HepG2 (cell line): ENCODE measurements at regions not wholly inside any gene's neighbourhood (a gene's known extent, or its start where the extent isn't known, plus 50 kb on each side); places are given as distances from the start of the nearest gene placed in this dataset.

Experiments used
- ATAC-seq: fragments of 200-7000 bp; cut with Tn5 transposase; 3 replicates; pipeline ENCODE4 v1.9.1; 2020; ENCODE audit warnings: mild to moderate bottlenecking, moderate library complexity
- BruUV-seq: library from RNA; stranded (reverse); fragments of 400-500 nt; replicated peaks from 2 replicates; lab custom pipeline; 2021; lab: Mats Ljungman, UMichigan
- CTCF ChIA-PET: fragments of 300-600 bp; formaldehyde crosslinking; extraction: SDS; loops from one replicate; lab custom pipeline; 2021; ENCODE audit warnings: low total read pairs, inconsistent platforms, low intra/inter-chr PET ratio; lab: Yijun Ruan, JAX
- POLR2A ChIA-PET: fragments of 350-600 bp; sonication (Branson Sonifier 250); formaldehyde crosslinking; loops from one replicate; lab custom pipeline; 2020; ENCODE audit warnings: antibody characterized with exemption, inconsistent platforms; lab: Yijun Ruan, JAX
- DNase-seq: peaks from one replicate; pipeline ENCODE4 v3.0.0-alpha.2; 2015; ENCODE audit warnings: low spot score
- FAIRE-seq: peaks from 3 replicates; lab custom pipeline; 2011; peaks lifted over from hg19 to GRCh38; lab: Jason Lieb, UNC
- H2AFZ ChIP-seq: one replicate; pipeline ENCODE4 v1.6.1; 2011; ENCODE audit warnings: low read length, inconsistent platforms
- H3K27ac ChIP-seq: fragments of 300-600 bp; 3 replicates; pipeline ENCODE4 v1.8.0; 2011; ENCODE audit warnings: mixed run types, mild to moderate bottlenecking, mixed read lengths, low read length, inconsistent platforms; ENCODE audit not compliant: insufficient read depth; ENCODE audit errors: extremely low read length
- H3K27me3 ChIP-seq, 2 experiments: fragments of 200-600 bp in 1 of 2; 2 replicates in 1 of 2; 3 replicates in 1 of 2; pipeline versions ENCODE4 v1.6.0 to v1.8.0; 2011; ENCODE audit warnings: low read length in 2 of 2, mild to moderate bottlenecking in 2 of 2, moderate library complexity in 2 of 2, inconsistent platforms in 1 of 2; ENCODE audit not compliant: insufficient read depth in 2 of 2, control insufficient read depth in 1 of 2
- H3K36me3 ChIP-seq, 2 experiments: fragments of 200-600 bp in 1 of 2; replicated peaks in 1 of 2; 2 replicates in 1 of 2; 3 replicates in 1 of 2; pipeline versions ENCODE4 v1.5.1 to v1.8.0; 2011; ENCODE audit warnings: low read length in 2 of 2, inconsistent platforms in 1 of 2; ENCODE audit not compliant: insufficient read depth in 2 of 2, control insufficient read depth in 1 of 2
- H3K4me1 ChIP-seq: 2 replicates; pipeline ENCODE4 v1.5.1; 2012; ENCODE audit warnings: low read length, inconsistent platforms; ENCODE audit not compliant: insufficient read depth
- H3K4me2 ChIP-seq: 2 replicates; pipeline ENCODE4 v1.6.0; 2011; ENCODE audit warnings: low read depth, low read length, inconsistent platforms
- H3K4me3 ChIP-seq, 3 experiments: fragments of 200-600 bp in 1 of 3; sonication (generic), shearing (Covaris generic) in 1 of 3; replicated peaks in 1 of 3; 2 replicates each; pipeline ENCODE4 v1.5.1; 2011 to 2016; ENCODE audit warnings: low read length in 3 of 3, inconsistent platforms in 2 of 3, low read depth in 2 of 3, mild to moderate bottlenecking in 2 of 3, control low read depth in 1 of 3, mixed read lengths in 1 of 3; ENCODE audit not compliant: insufficient read depth in 1 of 3
- H3K79me2 ChIP-seq: one replicate; pipeline ENCODE4 v1.6.1; 2011; ENCODE audit warnings: low read length, inconsistent platforms; ENCODE audit not compliant: insufficient read depth
- H3K9ac ChIP-seq: 2 replicates; pipeline ENCODE4 v1.6.0; 2011; ENCODE audit warnings: mild to moderate bottlenecking, low read depth, low read length, inconsistent platforms; ENCODE audit not compliant: insufficient read depth
- H3K9me3 ChIP-seq: 2 replicates; pipeline ENCODE4 v1.5.1; 2012; ENCODE audit warnings: mild to moderate bottlenecking, low read length
- H4K20me1 ChIP-seq: 2 replicates; pipeline ENCODE4 v1.6.0; 2011; ENCODE audit warnings: inconsistent platforms, mild to moderate bottlenecking, low read length, moderate library complexity; ENCODE audit not compliant: insufficient read depth
- FOSL2 ChIP-seq: sonication (generic); formaldehyde crosslinking; IDR thresholded peaks from 2 replicates; pipeline ENCODE4 v1.4.0; 2020; ENCODE audit warnings: missing genetic modification reagents
- FOXP4 ChIP-seq: sonication (generic); formaldehyde crosslinking; IDR thresholded peaks from 2 replicates; pipeline ENCODE4 v1.4.0; 2020; ENCODE audit warnings: missing genetic modification reagents
- JARID2 ChIP-seq: sonication (generic); formaldehyde crosslinking; IDR thresholded peaks from 2 replicates; pipeline ENCODE4 v1.8.1; 2023; ENCODE audit warnings: missing genetic modification reagents, inconsistent platforms; ENCODE audit not compliant: insufficient replicate concordance
- NFRKB ChIP-seq: fragments of 450-650 bp; IDR thresholded peaks from 2 replicates; pipeline ENCODE4 v1.6.1; 2017
- RARA ChIP-seq: IDR thresholded peaks from 2 replicates; pipeline ENCODE4 v1.6.1; 2016; ENCODE audit warnings: missing genetic modification reagents, missing compliant biosample characterization
- ZNF468 ChIP-seq: sonication (generic); formaldehyde crosslinking; IDR thresholded peaks from 2 replicates; pipeline ENCODE4 v1.8.0; 2022; ENCODE audit warnings: mild to moderate bottlenecking, moderate library complexity, missing genetic modification reagents
- ZNF510 ChIP-seq: sonication (generic); formaldehyde crosslinking; IDR thresholded peaks from 2 replicates; pipeline ENCODE4 v1.4.0; 2020; ENCODE audit warnings: low read depth, mild to moderate bottlenecking, missing genetic modification reagents
- ZNF746 ChIP-seq: sonication (generic); formaldehyde crosslinking; IDR thresholded peaks from 2 replicates; pipeline ENCODE4 v1.8.0; 2022; ENCODE audit warnings: mild to moderate bottlenecking, missing genetic modification reagents
- WGBS: methylation state at CpG from one replicate; pipeline ENCODE4 v1.1.6; 2017; ENCODE audit warnings: low lambda C conversion rate; 5-methylcytosine and 5-hydroxymethylcytosine counted together
- in situ Hi-C: cut with HindIII; loops from 2 replicates; pipeline ENCODE4 v1.10.0; 2017; ENCODE audit warnings: low pct_unique_long_range_greater_than_20kb; ENCODE audit not compliant: extremely low pct_ligation_motif_present
- intact Hi-C: fragments of 100-400 bp; cut with micrococcal nuclease; formaldehyde crosslinking; loops from one replicate; pipeline ENCODE4 v1.10.0; 2022; ENCODE audit not compliant: unreplicated experiment
- TF ChIP-seq, protein P1 (sequence below): sonication (generic); IDR thresholded peaks from 2 replicates; pipeline ENCODE4 v1.6.1; 2016; ENCODE audit warnings: low read depth, borderline replicate concordance
- TF ChIP-seq, protein P2 (sequence below): sonication (generic); formaldehyde crosslinking; IDR thresholded peaks from 2 replicates; pipeline ENCODE4 v1.8.1; 2022; ENCODE audit warnings: low read depth, mild to moderate bottlenecking, missing genetic modification reagents
- TF ChIP-seq, protein P3 (sequence below): sonication (generic); formaldehyde crosslinking; IDR thresholded peaks from 2 replicates; pipeline ENCODE4 v1.4.0; 2020; ENCODE audit warnings: missing genetic modification reagents, borderline replicate concordance

- no peaks in the 10 kb centered on the region for H3K9me3 ChIP-seq
- no peaks in the 10 kb centered on the region for H3K27me3 ChIP-seq
- H3K4me1 ChIP-seq, result peaks cover 35% of the 10 kb centered on the region
- H3K9ac ChIP-seq, result no peak overlapping the region
- no peaks in the 10 kb centered on the region for H3K79me2 ChIP-seq
- H3K4me2 ChIP-seq, result no peak overlapping the region
- WGBS, result 68% methylated on average over 4 of the region's 4 CpGs
- BruUV-seq, result no TSS peak
- ChIA-PET POLR2A (no interaction called here), CTCF (no interaction called here)
- intact Hi-C loops (no loop called here), in situ Hi-C loops (no loop called here)
- H3K36me3 ChIP-seq, result no peaks in the 10 kb centered on the region
- FAIRE-seq (no peak), DNase-seq (no peak), ATAC-seq (peak; percentile 72)
- no peak overlapping the region for H3K4me3 ChIP-seq
- H4K20me1 ChIP-seq, result no peaks in the 10 kb centered on the region
- H3K27ac ChIP-seq, result no peak overlapping the region
- no peak overlapping the region for H2AFZ ChIP-seq
- TF ChIP-seq FOSL2 (CRISPR knock-in tag) (peak; percentile 61), ZNF746 (no peak), RARA (CRISPR knock-in tag) (peak; percentile 30; the same call in 1 of the 2 replicates), ZNF510 (no peak), NFRKB (no peak), FOXP4 (peak; percentile 11; the same call in 1 of the 2 replicates), JARID2 (CRISPR knock-in tag) (no peak), ZNF468 (CRISPR knock-in tag) (no peak)
- TF ChIP-seq, protein P1, sequence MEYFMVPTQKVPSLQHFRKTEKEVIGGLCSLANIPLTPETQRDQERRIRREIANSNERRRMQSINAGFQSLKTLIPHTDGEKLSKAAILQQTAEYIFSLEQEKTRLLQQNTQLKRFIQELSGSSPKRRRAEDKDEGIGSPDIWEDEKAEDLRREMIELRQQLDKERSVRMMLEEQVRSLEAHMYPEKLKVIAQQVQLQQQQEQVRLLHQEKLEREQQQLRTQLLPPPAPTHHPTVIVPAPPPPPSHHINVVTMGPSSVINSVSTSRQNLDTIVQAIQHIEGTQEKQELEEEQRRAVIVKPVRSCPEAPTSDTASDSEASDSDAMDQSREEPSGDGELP, result no peak
- TF ChIP-seq, protein P2, sequence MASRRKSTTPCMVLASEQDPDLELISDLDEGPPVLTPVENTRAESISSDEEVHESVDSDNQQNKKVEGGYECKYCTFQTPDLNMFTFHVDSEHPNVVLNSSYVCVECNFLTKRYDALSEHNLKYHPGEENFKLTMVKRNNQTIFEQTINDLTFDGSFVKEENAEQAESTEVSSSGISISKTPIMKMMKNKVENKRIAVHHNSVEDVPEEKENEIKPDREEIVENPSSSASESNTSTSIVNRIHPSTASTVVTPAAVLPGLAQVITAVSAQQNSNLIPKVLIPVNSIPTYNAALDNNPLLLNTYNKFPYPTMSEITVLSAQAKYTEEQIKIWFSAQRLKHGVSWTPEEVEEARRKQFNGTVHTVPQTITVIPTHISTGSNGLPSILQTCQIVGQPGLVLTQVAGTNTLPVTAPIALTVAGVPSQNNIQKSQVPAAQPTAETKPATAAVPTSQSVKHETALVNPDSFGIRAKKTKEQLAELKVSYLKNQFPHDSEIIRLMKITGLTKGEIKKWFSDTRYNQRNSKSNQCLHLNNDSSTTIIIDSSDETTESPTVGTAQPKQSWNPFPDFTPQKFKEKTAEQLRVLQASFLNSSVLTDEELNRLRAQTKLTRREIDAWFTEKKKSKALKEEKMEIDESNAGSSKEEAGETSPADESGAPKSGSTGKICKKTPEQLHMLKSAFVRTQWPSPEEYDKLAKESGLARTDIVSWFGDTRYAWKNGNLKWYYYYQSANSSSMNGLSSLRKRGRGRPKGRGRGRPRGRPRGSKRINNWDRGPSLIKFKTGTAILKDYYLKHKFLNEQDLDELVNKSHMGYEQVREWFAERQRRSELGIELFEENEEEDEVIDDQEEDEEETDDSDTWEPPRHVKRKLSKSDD, result no peak
- TF ChIP-seq, protein P3, sequence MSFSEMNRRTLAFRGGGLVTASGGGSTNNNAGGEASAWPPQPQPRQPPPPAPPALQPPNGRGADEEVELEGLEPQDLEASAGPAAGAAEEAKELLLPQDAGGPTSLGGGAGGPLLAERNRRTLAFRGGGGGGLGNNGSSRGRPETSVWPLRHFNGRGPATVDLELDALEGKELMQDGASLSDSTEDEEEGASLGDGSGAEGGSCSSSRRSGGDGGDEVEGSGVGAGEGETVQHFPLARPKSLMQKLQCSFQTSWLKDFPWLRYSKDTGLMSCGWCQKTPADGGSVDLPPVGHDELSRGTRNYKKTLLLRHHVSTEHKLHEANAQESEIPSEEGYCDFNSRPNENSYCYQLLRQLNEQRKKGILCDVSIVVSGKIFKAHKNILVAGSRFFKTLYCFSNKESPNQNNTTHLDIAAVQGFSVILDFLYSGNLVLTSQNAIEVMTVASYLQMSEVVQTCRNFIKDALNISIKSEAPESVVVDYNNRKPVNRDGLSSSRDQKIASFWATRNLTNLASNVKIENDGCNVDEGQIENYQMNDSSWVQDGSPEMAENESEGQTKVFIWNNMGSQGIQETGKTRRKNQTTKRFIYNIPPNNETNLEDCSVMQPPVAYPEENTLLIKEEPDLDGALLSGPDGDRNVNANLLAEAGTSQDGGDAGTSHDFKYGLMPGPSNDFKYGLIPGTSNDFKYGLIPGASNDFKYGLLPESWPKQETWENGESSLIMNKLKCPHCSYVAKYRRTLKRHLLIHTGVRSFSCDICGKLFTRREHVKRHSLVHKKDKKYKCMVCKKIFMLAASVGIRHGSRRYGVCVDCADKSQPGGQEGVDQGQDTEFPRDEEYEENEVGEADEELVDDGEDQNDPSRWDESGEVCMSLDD (CRISPR knock-in tag), result no peak
Measured at GRCh38 chr15:62593681-62594399, 428.8 kb upstream of the C2CD4B start.
